A673 (cell line): ENCODE measurements at regions not wholly inside any gene's neighbourhood (a gene's known extent, or its start where the extent isn't known, plus 50 kb on each side); places are given as distances from the start of the nearest gene placed in this dataset.

Source experiments
- CTCF ChIP-seq: fragments of 300-800, 200-600 bp; sonication (generic); conservative IDR thresholded peaks from 2 replicates; pipeline ENCODE4 v1.5.1; 2017; ENCODE audit warnings: low read depth, mild to moderate bottlenecking, antibody characterized with exemption, low read length, moderate library complexity, mixed read lengths
- EZH2 ChIP-seq: fragments of 200-600 bp; sonication (generic); IDR thresholded peaks from 2 replicates; pipeline ENCODE4 v1.6.1; 2017; ENCODE audit warnings: borderline replicate concordance, low read depth, mild to moderate bottlenecking, mixed read lengths, antibody characterized with exemption, low read length; ENCODE audit not compliant: poor library complexity, severe bottlenecking

GRCh38 chr14:97219431-97220017, 422.3 kb downstream of the VRK1 start:
- no peak for TF ChIP-seq CTCF
- no peak for TF ChIP-seq EZH2
